Large intestine (tissue), 3 donors: ENCODE measurements at regions not wholly inside any gene's neighbourhood (a gene's known extent, or its start where the extent isn't known, plus 50 kb on each side); places are given as distances from the start of the nearest gene placed in this dataset.
"Not testable (repeated sequence)": the region's sequence is repeated elsewhere in the genome, so short reads cannot be mapped to it uniquely, and the experiment has no call there.

ENCODE experiments used
- DNase-seq, 2 donors: peaks; one replicate each; pipeline versions ENCODE4 v3.0.0 to v3.0.0-alpha.2; 2013
- H3K27ac ChIP-seq: one replicate; pipeline ENCODE4 v1.5.1; 2013; ENCODE audit warnings: low read length
- H3K27me3 ChIP-seq: 2 replicates; pipeline ENCODE4 v1.6.1; 2013; ENCODE audit warnings: low read length; ENCODE audit not compliant: control insufficient read depth, insufficient read depth
- H3K36me3 ChIP-seq: 2 replicates; pipeline ENCODE4 v1.6.1; 2013; ENCODE audit warnings: low read length; ENCODE audit not compliant: control insufficient read depth, insufficient read depth
- H3K4me1 ChIP-seq: one replicate; pipeline ENCODE4 v1.6.1; 2013; ENCODE audit warnings: low read length; ENCODE audit not compliant: control insufficient read depth, insufficient read depth
- H3K4me3 ChIP-seq: one replicate; pipeline ENCODE4 v1.5.1; 2013; ENCODE audit warnings: low read length
- H3K9me3 ChIP-seq: one replicate; pipeline ENCODE4 v1.6.1; 2013; ENCODE audit warnings: mild to moderate bottlenecking, low read depth, low read length, moderate library complexity; ENCODE audit not compliant: control insufficient read depth
- WGBS: methylation state at CpG from one replicate; pipeline ENCODE4 v1.1.5; 2013; ENCODE audit warnings: low lambda C conversion rate; ENCODE audit not compliant: insufficient coverage; 5-methylcytosine and 5-hydroxymethylcytosine counted together

DNA sequence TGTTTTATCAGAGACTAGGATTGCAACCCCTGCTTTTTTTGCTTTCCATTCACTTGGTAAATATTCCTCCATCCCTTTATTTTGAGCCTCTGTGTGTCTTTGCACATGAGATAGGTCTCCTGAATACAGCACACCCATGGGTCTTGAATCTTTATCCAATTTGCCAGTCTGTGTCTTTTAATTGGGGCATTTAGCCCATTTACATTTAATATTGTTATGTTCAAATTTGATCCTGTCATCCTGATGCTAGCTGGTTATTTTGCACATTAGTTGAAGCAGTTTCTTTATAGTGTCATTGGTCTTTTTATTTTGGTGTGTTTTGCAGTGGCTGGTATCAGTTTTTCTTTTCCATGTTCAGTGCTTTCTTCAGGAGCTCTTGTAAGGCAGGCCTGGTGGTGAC, 95.1 kb upstream of the STK32A start:
- H3K4me3 ChIP-seq, H3K27ac ChIP-seq, DNase-seq, H3K36me3 ChIP-seq, H3K4me1 ChIP-seq, H3K27me3 ChIP-seq, H3K9me3 ChIP-seq: not testable (repeated sequence)

DNA sequence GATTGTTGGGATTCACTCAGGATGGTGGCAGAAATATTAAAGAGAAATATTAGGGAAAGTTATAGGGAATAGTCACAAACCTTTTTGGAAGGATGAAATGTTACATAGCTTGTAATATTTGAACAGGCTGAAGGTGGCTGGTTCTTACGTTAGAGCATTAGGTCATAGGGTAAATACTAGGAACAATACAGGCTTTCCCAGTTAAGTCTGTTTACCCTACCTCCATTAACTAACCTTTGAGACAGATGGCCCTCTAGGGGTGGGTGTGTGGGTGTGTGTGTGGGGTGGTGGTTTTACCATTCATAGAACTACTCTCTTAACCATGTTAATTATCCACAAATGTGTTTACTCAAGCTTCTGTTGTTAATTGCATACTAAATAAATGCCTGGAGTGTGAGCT, 94.3 kb upstream of the STK32A start:
- H3K9me3 ChIP-seq = no peaks in the 10 kb centered on the region
- H3K27ac ChIP-seq = no peak overlapping the region
- DNase-seq = peak; percentile 8 to 44
- H3K36me3 ChIP-seq = no peaks in the 10 kb centered on the region
- H3K4me3 ChIP-seq = no peak overlapping the region
- H3K4me1 ChIP-seq = no peaks in the 10 kb centered on the region
- H3K27me3 ChIP-seq = no peaks in the 10 kb centered on the region
- WGBS = no CpG with 5 or more reads among the region's 1 CpG

DNA sequence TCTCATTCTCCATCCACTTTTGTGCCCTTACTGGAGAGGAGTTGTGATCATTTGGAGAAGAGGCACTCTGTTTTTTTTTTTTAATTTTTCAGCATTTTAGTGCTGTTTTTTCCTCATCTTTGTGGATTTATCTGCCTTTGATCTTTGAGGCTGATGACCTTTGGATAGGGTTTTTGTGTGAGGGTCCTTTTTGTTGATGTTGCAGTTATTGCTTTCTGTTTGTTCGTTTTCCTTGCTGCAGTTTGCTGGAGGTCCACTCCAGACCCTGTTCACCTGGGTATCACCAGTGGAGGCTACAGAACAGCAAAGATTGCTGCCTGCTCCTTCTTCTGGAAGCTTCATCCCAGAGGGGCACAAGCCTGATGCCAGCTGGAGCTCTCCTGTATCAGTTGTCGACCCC, 93.2 kb upstream of the STK32A start:
- DNase-seq, H3K27ac ChIP-seq, H3K9me3 ChIP-seq, H3K27me3 ChIP-seq, H3K36me3 ChIP-seq, H3K4me3 ChIP-seq, H3K4me1 ChIP-seq: not testable (repeated sequence)
- WGBS = 40% methylated on average over 1 of the region's 2 CpGs

DNA sequence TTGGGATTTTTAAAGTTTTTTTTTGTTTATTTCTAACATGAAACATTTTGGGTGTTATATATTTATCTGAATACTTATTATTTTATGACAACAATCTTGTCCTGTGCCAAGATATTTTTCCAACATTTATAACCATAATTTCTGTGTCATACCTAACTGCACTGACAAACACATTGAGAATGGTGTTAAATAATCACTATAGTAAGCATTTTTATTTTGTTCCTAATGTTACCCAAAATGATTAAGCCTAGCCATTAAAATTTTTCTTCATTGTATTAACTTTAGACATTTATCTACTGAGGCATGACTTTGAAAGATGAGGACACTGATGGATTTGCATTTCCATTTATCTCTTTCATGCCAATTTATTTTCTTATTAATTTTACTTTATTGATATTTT, 91.6 kb upstream of the STK32A start:
- Histone ChIP-seq H3K9me3 (no peaks in the 10 kb centered on the region), H3K36me3 (no peaks in the 10 kb centered on the region), H3K4me1 (no peaks in the 10 kb centered on the region), H3K4me3 (no peak overlapping the region), H3K27ac (no peak overlapping the region), H3K27me3 (no peaks in the 10 kb centered on the region)
- DNase-seq = no peak

DNA sequence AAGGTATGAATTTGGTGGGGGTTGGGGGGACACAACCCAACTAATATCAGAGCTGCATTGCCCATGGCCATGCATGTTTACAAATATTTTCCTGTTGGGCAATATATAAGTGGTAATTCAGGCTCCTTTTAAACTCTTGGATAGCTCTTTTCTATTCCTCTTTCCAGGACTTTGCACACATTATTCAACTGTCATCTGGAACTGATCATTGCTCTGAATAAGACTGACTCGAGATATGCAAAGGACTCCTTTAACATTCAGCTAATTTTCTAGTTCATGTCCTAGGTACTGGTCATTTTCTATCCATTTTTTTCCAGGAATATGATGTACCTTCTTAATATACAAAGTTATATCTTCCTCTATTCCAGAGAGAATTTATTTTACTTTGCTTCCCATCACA, 89.5 kb upstream of the STK32A start:
- WGBS = 86% methylated on average over 1 of the region's 1 CpG
- H3K36me3 ChIP-seq = no peaks in the 10 kb centered on the region
- no peaks in the 10 kb centered on the region for H3K4me1 ChIP-seq
- DNase-seq = no peak
- no peak overlapping the region for H3K4me3 ChIP-seq
- H3K27me3 ChIP-seq = no peaks in the 10 kb centered on the region
- H3K27ac ChIP-seq = no peak overlapping the region
- H3K9me3 ChIP-seq = no peaks in the 10 kb centered on the region

DNA sequence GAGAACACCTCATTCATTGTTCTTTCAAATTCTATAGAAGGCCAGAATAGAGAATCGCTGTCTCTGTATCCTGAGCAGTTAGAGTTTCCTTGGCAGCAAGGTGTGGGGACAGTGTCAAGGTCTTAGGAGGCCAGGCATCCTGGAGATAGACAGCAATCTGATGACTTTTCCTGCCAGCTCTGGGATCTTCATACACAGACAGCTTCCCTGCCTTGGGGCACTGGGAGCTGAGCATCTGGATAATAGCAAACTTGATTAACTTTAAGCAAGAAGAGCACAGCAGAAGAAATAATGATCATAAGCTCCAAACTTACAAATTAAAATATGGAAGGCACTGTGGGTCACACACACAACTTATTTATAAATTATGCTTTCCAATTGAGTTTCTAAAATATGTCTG, 86.1 kb upstream of the STK32A start:
- H3K27ac ChIP-seq = no peak overlapping the region
- no CpG with 5 or more reads among the region's 1 CpG for WGBS
- no peaks in the 10 kb centered on the region for H3K36me3 ChIP-seq
- no peak for DNase-seq
- H3K4me1 ChIP-seq = no peaks in the 10 kb centered on the region
- H3K27me3 ChIP-seq = peaks cover 3% of the 10 kb centered on the region
- no peak overlapping the region for H3K4me3 ChIP-seq
- no peaks in the 10 kb centered on the region for H3K9me3 ChIP-seq

DNA sequence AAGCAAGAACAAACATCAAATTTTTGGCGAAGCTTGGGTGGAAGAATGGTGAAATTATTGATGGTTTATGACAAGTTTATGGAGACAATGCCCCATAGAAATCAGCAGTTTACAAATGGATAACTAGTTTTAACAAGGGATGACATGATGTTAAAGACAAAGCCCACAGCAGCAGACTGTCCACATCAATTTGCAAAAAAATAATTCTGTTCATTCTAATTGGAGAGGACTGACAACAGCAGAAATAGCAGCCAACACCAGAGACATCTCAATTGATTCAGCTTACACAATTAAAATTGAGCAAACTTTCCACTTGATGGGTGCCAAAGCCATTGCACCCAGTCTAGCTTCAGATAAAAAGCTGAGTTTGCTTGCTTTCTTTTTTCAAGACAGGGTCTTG, 82.7 kb upstream of the STK32A start:
- no CpG with 5 or more reads among the region's 1 CpG for WGBS
- DNase-seq = no peak
- peaks cover 7% of the 10 kb centered on the region for H3K27me3 ChIP-seq
- H3K27ac ChIP-seq = no peak overlapping the region
- H3K9me3 ChIP-seq = no peaks in the 10 kb centered on the region
- H3K4me1 ChIP-seq = no peaks in the 10 kb centered on the region
- H3K4me3 ChIP-seq = no peak overlapping the region
- no peaks in the 10 kb centered on the region for H3K36me3 ChIP-seq

DNA sequence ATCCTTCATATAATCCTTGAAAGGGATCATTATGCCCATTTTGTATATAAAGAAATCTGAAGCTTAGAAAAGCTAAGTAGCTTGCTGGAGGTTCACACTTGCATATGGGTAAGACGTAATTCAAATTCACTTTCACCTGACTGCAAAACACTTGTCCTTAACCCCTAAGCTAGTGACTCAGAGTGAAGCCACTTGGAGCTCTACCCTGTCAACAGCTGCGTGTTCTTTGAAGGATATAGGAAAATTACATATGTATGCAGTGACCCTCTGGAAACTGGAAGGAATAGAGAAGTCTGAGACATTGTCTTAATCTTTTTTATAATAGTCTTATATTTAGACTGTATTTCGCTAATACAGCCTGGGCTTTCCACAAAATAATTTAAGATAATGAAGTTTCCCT, 80.0 kb upstream of the STK32A start:
- no peak for DNase-seq
- H3K27ac ChIP-seq = no peak overlapping the region
- H3K4me1 ChIP-seq = no peaks in the 10 kb centered on the region
- peaks cover 9% of the 10 kb centered on the region for H3K27me3 ChIP-seq
- H3K4me3 ChIP-seq = no peak overlapping the region
- H3K36me3 ChIP-seq = no peaks in the 10 kb centered on the region
- no peaks in the 10 kb centered on the region for H3K9me3 ChIP-seq
- no CpG with 5 or more reads among the region's 3 CpGs for whole genome bisulfite sequencing

DNA sequence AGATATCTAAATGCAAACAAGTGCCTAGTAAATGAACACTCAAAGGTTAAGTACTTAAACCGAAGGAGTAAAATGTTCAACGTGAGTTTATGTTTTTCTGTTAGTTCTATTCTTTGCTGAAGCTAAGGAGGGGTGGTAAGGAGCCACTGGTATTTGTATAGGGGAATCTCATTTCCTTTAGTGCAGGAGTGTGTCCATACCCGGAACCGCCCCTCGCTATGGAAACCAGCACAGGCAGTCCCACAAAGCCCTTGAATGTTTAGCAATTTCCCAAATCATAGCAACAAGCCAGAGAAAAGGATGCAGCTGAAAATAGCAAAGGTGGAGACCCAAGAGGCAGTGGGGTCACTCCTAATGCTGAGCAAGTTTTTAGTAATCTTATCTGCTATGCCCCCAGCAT, 78.8 kb upstream of the STK32A start:
- WGBS = no CpG with 5 or more reads among the region's 5 CpGs

DNA sequence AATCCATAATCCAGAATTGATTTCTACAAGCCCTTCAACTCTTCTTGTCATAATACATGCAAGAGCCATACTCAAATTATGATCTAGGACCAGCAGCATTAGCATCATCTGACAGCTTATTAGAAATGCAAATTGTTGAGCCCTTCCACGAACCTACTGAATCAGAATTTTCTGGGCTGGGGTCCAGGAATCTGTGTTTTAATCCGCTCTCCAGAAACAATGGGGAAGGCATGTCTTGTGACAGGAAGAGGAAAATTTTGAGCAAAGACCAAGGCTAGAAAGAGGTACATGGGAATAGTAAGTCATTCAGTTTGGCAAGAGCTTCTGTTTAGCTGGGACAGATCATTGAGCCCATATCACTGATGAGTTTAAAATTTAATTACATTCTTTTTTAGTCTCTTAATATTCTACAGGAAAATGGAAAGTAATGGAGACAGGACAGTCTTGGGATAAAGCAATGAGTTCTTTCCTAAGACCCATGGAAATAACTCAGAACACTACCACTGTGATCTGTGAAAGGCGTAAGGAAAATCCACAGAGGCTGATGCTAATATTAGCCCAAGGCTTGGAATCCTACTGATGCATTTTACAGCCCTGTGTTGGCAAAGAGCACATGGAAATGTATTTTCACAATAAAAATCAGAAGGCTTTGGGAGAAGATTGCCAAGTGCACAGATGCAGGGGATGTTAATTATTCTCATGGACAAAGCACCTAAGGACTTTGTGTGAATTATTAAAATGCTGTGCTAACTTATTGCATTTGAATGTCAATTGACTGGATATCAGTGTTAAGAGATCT, 73.7 kb upstream of the STK32A start:
- 83% methylated on average over 2 of the region's 3 CpGs for WGBS
- no peak for DNase-seq
- no peak overlapping the region for H3K4me3 ChIP-seq
- H3K4me1 ChIP-seq = no peaks in the 10 kb centered on the region
- H3K27ac ChIP-seq = no peak overlapping the region
- peaks cover 10% of the 10 kb centered on the region for H3K27me3 ChIP-seq
- H3K36me3 ChIP-seq = no peaks in the 10 kb centered on the region
- H3K9me3 ChIP-seq = no peaks in the 10 kb centered on the region

More for the DNA sequence above, 78.8 kb upstream of the STK32A start:
- DNase-seq = no peak
- no peaks in the 10 kb centered on the region for H3K9me3 ChIP-seq
- H3K27ac ChIP-seq = no peak overlapping the region
- H3K4me1 ChIP-seq = no peaks in the 10 kb centered on the region
- no peaks in the 10 kb centered on the region for H3K36me3 ChIP-seq
- H3K27me3 ChIP-seq = peaks cover 7% of the 10 kb centered on the region
- H3K4me3 ChIP-seq = no peak overlapping the region

DNA sequence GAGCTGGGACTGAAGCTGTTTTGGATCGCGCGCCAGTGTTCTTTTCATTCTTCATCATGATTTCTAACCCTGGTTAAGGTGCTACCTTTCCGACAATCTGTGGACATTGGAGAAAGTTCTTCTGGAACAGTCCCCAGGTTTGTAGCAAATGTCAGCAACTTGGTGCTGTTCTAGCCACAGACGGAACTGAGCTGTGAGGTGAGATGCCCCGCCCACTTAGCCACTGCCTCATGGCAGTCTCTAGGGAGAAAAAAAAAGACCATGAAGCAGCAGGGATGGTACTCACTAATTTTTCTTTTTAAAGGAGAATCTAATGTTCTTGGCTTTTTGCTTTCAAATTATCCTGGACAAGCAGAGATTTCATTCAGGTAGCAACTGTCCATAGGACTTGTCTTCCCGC, 72.1 kb upstream of the STK32A start:
- Histone ChIP-seq H3K4me1 (peaks cover 3% of the 10 kb centered on the region), H3K9me3 (no peaks in the 10 kb centered on the region), H3K27me3 (peaks cover 3% of the 10 kb centered on the region), H3K36me3 (no peaks in the 10 kb centered on the region), H3K4me3 (no peak overlapping the region), H3K27ac (no peak overlapping the region)
- DNase-seq = no peak
- WGBS = 100% methylated on average over 1 of the region's 7 CpGs
